CD4-positive, alpha-beta T cell treated with Interleukin-4 for 1 hour (primary cell): ENCODE measurements at regions not wholly inside any gene's neighbourhood (a gene's known extent, or its start where the extent isn't known, plus 50 kb on each side); places are given as distances from the start of the nearest gene placed in this dataset.
A peak's percentile ranks its signal among the peaks of the same experiment; 100 is the strongest.

Experiments
- DNase-seq, 2 donors: peaks; one replicate each; pipeline ENCODE4 v3.0.0-alpha.2; 2020 to 2022

GRCh38 chr2:217071416-217071815, 211.6 kb upstream of the TNP1 start:
- DNase-seq, result peak in 1 of 2 donors; percentile 16

GRCh38 chr2:217070611-217071010, 210.7 kb upstream of the TNP1 start:
- no peak for DNase-seq

- DNase-seq, result no peak
Measured at GRCh38 chr2:217070043-217070430, 210.2 kb upstream of the TNP1 start.

GRCh38 chr2:217069263-217070042, 209.6 kb upstream of the TNP1 start:
- DNase-seq, result no peak

GRCh38 chr2:217068677-217069250, 208.9 kb upstream of the TNP1 start:
- no peak for DNase-seq

GRCh38 chr2:217067787-217068186, 207.9 kb upstream of the TNP1 start:
- DNase-seq, result no peak

- DNase-seq, result no peak
Measured at GRCh38 chr2:217066510-217067270, 206.8 kb upstream of the TNP1 start.

GRCh38 chr2:217065695-217066405, 206.0 kb upstream of the TNP1 start:
- no peak for DNase-seq

GRCh38 chr2:217065012-217065290, 205.1 kb upstream of the TNP1 start:
- no peak for DNase-seq

GRCh38 chr2:217064234-217065011, 204.6 kb upstream of the TNP1 start:
- DNase-seq, result no peak

GRCh38 chr2:217063238-217063755, 203.4 kb upstream of the TNP1 start:
- no peak for DNase-seq

- DNase-seq, result no peak
Measured at GRCh38 chr2:217062768-217063167, 202.9 kb upstream of the TNP1 start.

- DNase-seq, result no peak
Measured at GRCh38 chr2:217061916-217062505, 202.1 kb upstream of the TNP1 start.

GRCh38 chr2:217060951-217061547, 201.2 kb upstream of the TNP1 start:
- DNase-seq, result no peak

GRCh38 chr2:217060516-217060915, 200.7 kb upstream of the TNP1 start:
- no peak for DNase-seq

GRCh38 chr2:217058791-217059755, 199.2 kb upstream of the TNP1 start:
- DNase-seq, result no peak

- no peak for DNase-seq
Measured at GRCh38 chr2:217057773-217058172, 197.9 kb upstream of the TNP1 start.

- no peak for DNase-seq
Measured at GRCh38 chr2:217055624-217056023, 195.8 kb upstream of the TNP1 start.

- DNase-seq, result no peak
Measured at GRCh38 chr2:217054791-217055190, 194.9 kb upstream of the TNP1 start.

GRCh38 chr2:217052856-217053577, 193.2 kb upstream of the TNP1 start:
- DNase-seq, result no peak
